NAMALWA (cell line): ENCODE measurements at regions not wholly inside any gene's neighbourhood (a gene's known extent, or its start where the extent isn't known, plus 50 kb on each side); places are given as distances from the start of the nearest gene placed in this dataset.

Source experiments
- DNase-seq: peaks from one replicate; pipeline ENCODE4 v3.0.0-alpha.2; 2015; ENCODE audit warnings: low spot score

DNA sequence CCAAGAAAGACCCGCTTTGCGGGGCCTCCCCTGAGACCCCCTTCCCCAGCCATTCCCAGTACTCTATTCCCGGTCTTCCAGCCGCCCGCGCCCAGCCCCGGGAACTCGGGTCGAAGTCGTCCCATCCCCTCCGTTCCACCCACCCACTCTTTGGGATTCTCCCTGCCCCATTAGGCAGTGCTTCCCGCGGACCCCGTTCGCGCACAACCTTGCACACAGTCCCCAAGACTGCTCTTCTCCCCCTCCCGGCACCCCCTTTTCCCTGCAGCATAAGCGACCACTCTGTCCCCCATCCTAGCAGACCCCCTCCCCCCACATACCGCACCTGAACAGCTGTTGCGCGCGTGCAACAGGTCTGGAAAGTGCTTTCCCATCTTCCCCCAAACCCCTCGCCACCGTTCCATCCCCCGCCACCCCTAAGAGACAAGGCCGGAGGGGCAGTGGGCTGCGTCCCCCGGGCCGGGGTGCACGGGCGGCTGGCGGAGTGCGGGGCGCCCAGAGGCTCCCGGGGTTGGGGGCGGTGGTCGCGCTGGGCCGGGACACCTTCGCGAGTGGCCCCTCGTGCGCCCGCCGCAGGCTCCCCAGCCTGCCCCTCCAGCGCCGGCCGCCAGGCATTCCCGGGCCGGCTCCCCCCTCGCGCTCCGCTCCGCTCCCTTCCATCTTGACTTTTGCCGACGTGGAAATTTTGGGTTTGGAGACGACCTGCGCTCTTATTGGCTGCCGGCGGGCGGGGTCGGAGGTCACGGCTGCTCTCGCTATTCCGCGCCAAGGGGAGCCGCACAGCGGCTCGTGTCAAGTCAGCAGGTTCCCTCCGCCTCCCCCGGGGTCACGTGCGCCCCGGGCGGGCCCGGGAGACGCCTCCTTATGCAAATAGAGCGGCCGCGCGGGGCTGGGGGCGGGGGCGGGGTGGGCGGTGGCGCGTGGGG, 201.2 kb upstream of the NFE2L3 start:
- DNase-seq, result peak; percentile 99

GRCh38 chr7:25951414-25952260, 200.4 kb upstream of the NFE2L3 start:
- no peak for DNase-seq

- no peak for DNase-seq
These were observed 199.5 kb upstream of the NFE2L3 start for GRCh38 chr7:25952261-25953057.

- DNase-seq, result peak; percentile 72
These were observed 198.1 kb upstream of the NFE2L3 start for GRCh38 chr7:25953859-25954258.

- DNase-seq, result no peak
These were observed 197.6 kb upstream of the NFE2L3 start for GRCh38 chr7:25954395-25954794.

DNA sequence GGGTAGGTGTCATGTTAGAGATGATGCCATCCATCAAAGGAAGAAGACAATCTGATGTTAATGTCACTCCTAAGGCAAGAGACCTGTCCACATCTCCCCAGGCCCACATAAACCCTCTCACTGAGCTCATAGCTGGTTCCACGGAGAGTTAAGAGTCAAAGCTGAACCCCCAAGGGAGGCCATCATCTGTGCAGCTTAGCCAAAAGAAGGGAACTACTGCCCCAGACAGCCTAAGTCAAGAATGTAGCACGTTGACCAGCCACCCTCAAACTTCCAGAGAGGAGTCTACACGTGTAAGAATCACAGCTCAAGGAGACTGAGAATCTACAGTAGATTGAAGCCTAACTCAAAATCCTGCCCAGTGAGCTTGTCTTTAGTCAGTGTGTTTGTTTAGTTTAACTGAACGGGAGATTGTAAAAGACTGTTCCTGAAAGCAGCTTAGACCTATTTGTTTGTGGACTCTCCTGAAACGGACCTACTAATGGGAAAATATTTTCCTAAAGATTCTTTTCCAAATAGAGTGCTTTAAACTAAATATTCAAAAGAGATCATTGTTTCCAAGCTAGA, 192.7 kb upstream of the NFE2L3 start:
- no peak for DNase-seq

GRCh38 chr7:25963733-25964132, 188.3 kb upstream of the NFE2L3 start:
- DNase-seq, result no peak

GRCh38 chr7:25964483-25964991, 187.5 kb upstream of the NFE2L3 start:
- peak; percentile 86 for DNase-seq

DNA sequence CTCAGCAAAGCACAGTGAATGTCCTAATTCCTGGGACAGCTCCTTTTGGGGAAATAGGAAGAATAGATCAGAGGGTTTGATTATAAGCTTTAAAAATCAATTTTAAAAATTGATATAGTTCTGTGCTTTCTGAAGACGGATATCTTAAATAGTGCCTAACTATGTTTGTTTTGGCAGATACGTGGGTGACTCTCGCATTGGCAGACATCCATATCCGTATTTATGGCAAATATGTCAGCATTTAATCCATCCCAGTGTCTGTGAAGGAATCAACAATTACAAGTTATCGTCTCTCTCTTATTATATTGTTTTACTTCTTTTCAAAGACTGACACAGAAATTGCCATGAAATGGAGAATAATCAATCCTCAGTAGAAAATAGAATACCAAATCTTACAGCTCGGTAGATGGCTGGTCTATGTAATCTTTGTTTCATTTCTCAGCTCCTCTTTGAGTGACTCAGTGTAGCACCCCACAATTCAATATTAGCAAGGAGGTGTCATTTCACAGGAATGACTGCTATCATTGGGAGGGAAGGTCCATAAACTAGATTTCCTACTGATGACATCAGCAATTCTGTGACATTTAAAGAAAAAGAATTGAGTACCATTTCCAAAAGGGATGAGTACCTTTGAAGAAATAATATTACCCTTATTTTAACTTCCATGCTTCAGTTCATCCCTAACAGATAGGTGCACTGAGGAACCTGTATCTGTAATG, 186.4 kb upstream of the NFE2L3 start:
- DNase-seq, result no peak

DNA sequence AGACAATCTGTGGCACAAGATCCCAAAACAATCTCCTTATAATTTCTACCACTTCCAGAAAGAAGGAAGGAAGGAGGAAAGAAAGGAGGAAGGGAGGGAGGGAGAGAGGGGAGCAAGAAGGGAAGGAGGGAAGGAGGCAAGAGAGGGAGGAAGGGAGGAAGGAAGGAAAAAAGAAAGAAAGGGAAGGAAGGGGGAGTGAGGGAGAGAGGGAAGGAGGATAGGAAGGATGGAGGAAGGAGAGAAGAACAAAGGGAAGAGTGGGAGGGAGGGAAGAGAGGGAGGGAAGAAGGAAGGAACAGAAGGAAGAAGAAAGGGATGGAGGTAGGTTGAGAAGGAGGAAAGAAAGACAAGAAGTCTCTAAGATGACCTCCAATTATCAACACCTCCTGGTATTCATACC, 185.5 kb upstream of the NFE2L3 start:
- no peak for DNase-seq

DNA sequence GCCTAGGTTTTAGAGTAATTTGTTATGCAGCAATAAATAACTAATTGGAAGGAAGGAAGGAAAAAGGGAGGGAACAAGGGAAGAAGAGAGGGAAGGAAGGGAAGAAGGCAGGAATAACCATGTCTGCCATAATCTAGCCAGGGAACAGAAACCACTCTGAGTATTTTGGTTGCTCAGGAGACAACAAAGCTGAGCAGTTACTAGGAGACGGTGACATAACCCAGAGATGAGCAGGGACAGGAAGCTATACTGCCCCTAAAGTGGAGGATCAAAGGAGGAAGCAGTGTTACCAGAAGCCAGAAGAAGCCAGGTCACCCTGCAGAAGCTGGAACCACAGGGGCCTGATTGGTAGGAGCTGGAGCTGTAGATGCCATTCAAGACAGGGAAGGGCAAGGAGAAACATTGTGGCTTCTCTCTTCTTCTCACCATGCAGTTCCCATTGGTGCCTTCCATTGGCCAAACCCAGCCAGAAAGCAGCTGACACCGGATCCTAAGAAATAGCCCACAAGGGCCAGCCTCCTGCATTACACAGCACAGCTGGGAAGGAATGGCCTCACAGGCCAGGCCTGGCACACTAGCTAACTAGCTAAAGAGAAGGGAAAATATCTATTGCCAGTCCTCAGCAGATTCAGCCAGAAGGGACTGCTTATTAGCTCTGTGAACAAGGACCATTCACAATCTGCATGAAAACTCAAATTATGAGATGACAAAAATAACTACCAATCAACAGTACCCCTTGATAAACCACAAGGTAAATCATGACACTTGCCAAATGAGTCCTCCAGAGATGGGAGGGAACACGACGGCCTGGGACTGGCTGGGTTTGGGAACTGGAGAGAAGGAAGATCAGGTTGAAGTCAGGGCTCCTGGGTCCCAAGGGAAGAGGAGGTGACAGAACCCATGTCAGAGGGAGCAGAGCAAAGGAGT, 184.5 kb upstream of the NFE2L3 start:
- DNase-seq, result peak; percentile 92

DNA sequence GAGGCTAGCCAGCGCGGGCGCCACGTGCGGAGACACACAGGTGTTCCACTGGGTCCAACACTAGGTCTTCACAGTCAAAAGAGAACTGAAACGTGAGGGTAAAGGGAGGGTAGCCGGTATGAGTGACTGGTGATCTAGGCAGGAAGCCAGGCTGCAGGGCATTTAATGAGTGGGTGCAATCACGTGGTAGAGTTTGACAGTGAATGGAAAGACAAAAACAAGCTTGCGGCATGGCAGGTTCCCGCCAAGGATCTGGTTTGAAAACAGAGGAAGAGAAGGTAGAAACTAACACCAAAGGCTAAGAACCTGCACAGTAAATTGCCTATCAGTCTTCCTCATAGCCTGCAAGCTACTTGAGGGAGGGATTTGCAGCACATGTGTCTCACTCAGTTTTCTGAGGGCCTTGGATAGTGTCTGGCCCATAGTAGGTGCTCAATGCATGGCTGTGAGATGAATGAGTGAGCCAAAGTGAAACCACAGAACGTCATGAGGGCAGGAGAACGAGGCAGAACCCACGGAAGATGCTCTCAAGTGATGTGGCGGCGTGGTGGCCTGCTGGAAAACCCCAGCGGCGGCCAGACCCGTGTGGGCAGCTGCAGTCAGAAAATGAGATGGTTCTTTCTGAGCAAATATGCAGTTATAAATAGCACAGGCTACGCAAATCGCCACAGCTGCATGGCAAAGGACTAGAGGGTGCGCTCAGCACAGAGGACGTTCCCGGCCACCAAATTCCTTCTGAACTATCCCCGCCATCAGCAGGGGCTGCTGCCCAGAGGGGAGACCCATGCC, 183.6 kb upstream of the NFE2L3 start:
- peak; percentile 98 for DNase-seq

- no peak for DNase-seq
These were observed 181.6 kb upstream of the NFE2L3 start for GRCh38 chr7:25970356-25970755.

GRCh38 chr7:25970911-25971310, 181.1 kb upstream of the NFE2L3 start:
- no peak for DNase-seq

GRCh38 chr7:25976630-25977029, 175.4 kb upstream of the NFE2L3 start:
- DNase-seq, result no peak

- DNase-seq, result no peak
These were observed 173.5 kb upstream of the NFE2L3 start for GRCh38 chr7:25978466-25978865.

- no peak for DNase-seq
These were observed 172.4 kb upstream of the NFE2L3 start for GRCh38 chr7:25979605-25980004.

GRCh38 chr7:25982684-25983083, 169.3 kb upstream of the NFE2L3 start:
- DNase-seq, result no peak

DNA sequence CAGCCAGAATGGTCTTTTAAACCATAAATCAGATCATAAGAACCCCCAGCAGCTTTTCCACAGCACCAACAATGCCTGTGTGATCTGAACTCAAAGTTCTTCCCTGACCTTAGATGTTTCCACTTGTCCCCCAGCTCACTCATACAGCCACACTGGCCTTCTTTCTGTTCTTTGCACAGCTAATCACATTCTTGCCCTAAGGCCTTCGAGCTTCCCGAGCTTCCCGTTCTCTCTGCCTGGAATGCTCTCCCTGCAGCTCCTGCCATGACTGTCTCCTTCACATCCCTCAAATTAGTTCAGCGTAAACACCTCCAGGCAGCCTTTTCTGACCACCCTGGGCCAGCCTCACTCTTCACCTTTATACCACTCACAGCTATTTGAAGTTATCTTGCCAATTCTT, 166.8 kb upstream of the NFE2L3 start:
- no peak for DNase-seq
